ENCODE measurements at regions not wholly inside any gene's neighbourhood (a gene's known extent, or its start where the extent isn't known, plus 50 kb on each side); places are given as distances from the start of the nearest gene placed in this dataset.

DNA sequence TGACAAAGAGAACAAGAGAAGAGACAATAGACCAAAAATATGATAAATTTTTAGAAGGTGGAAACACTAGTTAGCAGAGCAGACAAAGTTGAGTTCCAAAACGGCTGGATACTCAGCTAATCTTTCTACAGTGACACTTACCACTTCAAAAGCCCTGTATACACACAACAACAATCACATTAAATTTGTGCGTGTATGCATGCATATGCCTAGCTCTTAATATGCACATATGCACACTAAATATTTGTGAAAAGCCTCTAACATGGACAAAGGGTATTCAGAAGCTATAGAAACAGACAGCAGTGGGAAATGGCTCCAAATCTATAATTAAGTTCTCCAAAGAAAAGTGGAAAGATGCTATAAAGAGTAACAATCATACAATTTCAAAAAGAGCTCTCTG, 476.4 kb downstream of the HTR7 start:
- no peaks in the 10 kb centered on the region for H3K79me2 ChIP-seq (ENCODE audit: control insufficient read depth, insufficient read depth, low read length)
- TF ChIP-seq EZH2 (IDR thresholded peaks at IDR 0.05; ENCODE audit: low read length, missing control alignments) = no peak
- TF ChIP-seq, protein P1, sequence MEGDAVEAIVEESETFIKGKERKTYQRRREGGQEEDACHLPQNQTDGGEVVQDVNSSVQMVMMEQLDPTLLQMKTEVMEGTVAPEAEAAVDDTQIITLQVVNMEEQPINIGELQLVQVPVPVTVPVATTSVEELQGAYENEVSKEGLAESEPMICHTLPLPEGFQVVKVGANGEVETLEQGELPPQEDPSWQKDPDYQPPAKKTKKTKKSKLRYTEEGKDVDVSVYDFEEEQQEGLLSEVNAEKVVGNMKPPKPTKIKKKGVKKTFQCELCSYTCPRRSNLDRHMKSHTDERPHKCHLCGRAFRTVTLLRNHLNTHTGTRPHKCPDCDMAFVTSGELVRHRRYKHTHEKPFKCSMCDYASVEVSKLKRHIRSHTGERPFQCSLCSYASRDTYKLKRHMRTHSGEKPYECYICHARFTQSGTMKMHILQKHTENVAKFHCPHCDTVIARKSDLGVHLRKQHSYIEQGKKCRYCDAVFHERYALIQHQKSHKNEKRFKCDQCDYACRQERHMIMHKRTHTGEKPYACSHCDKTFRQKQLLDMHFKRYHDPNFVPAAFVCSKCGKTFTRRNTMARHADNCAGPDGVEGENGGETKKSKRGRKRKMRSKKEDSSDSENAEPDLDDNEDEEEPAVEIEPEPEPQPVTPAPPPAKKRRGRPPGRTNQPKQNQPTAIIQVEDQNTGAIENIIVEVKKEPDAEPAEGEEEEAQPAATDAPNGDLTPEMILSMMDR (conservative IDR thresholded peaks at IDR 0.05 in 1 of 2, IDR thresholded peaks at IDR 0.05 in 1 of 2; ENCODE audit: low read depth in 1 of 2, low read length in 2 of 2) = no peak

DNA sequence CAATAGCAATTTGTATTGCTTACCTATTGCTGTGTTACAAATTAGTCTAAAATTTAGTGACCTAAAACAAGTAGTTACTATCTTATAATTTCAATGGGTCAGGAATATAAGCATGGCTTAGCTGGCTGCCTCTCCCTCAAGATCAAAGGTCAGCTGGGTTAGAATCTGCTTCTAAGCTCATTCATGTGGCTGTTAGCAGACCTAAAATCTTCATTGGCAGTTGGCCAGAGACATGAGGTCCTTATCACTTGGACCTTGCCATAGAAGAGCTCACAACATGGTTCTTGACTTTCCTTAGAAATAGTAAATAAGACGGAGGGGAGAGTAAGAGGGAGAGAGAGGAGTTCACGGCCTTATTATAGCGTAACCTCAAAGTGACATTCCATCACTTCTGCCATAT, 468.0 kb downstream of the HTR7 start:
- Histone ChIP-seq H3K36me3 (ENCODE audit: control insufficient read depth, insufficient read depth, low read length) (no peaks in the 10 kb centered on the region), H3K27me3 (ENCODE audit: control insufficient read depth, insufficient read depth, low read length) (no peaks in the 10 kb centered on the region), H3K27ac (ENCODE audit: insufficient read depth, low read length) (no peak overlapping the region), H3K9ac (ENCODE audit: insufficient read depth, low read length) (no peak overlapping the region), H3K4me2 (ENCODE audit: extremely low read depth, insufficient read depth, low read length) (no peak overlapping the region), H2AFZ (ENCODE audit: low read length) (no peak overlapping the region), H4K20me1 (ENCODE audit: control insufficient read depth, extremely low read depth, insufficient read depth, low read length) (no peaks in the 10 kb centered on the region), H3K4me3 (replicated peaks in 1 of 4; ENCODE audit: control extremely low read depth in 1 of 4, insufficient read depth in 1 of 4, low read depth in 3 of 4, low read length in 4 of 4) (no peak overlapping the region), H3K79me2 (ENCODE audit: control insufficient read depth, insufficient read depth, low read length) (no peaks in the 10 kb centered on the region), H3K9me3 (ENCODE audit: control insufficient read depth, insufficient read depth, low read depth, low read length) (no peaks in the 10 kb centered on the region), H3K4me1 (ENCODE audit: control insufficient read depth, extremely low read depth, insufficient read depth, low read length) (no peaks in the 10 kb centered on the region)
- no peak for TF ChIP-seq EZH2 (IDR thresholded peaks at IDR 0.05; ENCODE audit: low read length, missing control alignments)
- TF ChIP-seq, protein P1 (conservative IDR thresholded peaks at IDR 0.05 in 1 of 2, IDR thresholded peaks at IDR 0.05 in 1 of 2; ENCODE audit: low read depth in 1 of 2, low read length in 2 of 2) = no peak
- no peak for DNase-seq (ENCODE audit: low read depth in 2 of 2)

More for the DNA sequence above, 476.4 kb downstream of the HTR7 start:
- no peaks in the 10 kb centered on the region for H3K4me1 ChIP-seq (ENCODE audit: control insufficient read depth, extremely low read depth, insufficient read depth, low read length)
- H3K4me2 ChIP-seq (ENCODE audit: extremely low read depth, insufficient read depth, low read length) = no peak overlapping the region
- no peak overlapping the region for H3K9ac ChIP-seq (ENCODE audit: insufficient read depth, low read length)
- H3K9me3 ChIP-seq (ENCODE audit: control insufficient read depth, insufficient read depth, low read depth, low read length) = no peaks in the 10 kb centered on the region
- no peaks in the 10 kb centered on the region for H3K36me3 ChIP-seq (ENCODE audit: control insufficient read depth, insufficient read depth, low read length)
- no peak overlapping the region for H2AFZ ChIP-seq (ENCODE audit: low read length)
- H4K20me1 ChIP-seq (ENCODE audit: control insufficient read depth, extremely low read depth, insufficient read depth, low read length) = no peaks in the 10 kb centered on the region
- no peak overlapping the region for H3K4me3 ChIP-seq (replicated peaks in 1 of 4; ENCODE audit: control extremely low read depth in 1 of 4, insufficient read depth in 1 of 4, low read depth in 3 of 4, low read length in 4 of 4)
- DNase-seq (ENCODE audit: low read depth in 2 of 2) = no peak
- no peaks in the 10 kb centered on the region for H3K27me3 ChIP-seq (ENCODE audit: control insufficient read depth, insufficient read depth, low read length)
- no peak overlapping the region for H3K27ac ChIP-seq (ENCODE audit: insufficient read depth, low read length)

DNA sequence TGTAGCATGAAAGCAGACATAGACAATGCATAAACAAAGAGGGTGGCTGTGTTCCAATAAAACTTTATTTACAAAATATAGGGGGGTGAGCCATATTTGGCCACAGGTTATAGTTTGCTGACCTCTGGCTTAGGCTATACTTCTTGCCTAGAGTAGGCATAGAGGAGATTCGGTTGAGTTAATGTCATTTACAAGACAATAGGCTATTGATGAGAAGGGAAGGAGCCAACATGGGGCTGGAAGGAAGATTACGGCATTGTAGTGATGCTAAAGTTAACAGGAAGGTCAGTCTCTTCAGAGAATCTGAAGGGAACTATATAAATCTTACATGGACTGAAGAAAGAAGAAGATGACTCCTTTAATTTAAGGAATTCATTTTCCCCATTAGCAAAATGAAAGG, 463.5 kb downstream of the HTR7 start:
- Histone ChIP-seq H3K4me1 (ENCODE audit: control insufficient read depth, extremely low read depth, insufficient read depth, low read length) (no peaks in the 10 kb centered on the region), H3K9me3 (ENCODE audit: control insufficient read depth, insufficient read depth, low read depth, low read length) (no peaks in the 10 kb centered on the region), H3K9ac (ENCODE audit: insufficient read depth, low read length) (no peak overlapping the region), H3K79me2 (ENCODE audit: control insufficient read depth, insufficient read depth, low read length) (no peaks in the 10 kb centered on the region), H4K20me1 (ENCODE audit: control insufficient read depth, extremely low read depth, insufficient read depth, low read length) (no peaks in the 10 kb centered on the region), H3K4me3 (replicated peaks in 1 of 4; ENCODE audit: control extremely low read depth in 1 of 4, insufficient read depth in 1 of 4, low read depth in 3 of 4, low read length in 4 of 4) (no peak overlapping the region), H3K36me3 (ENCODE audit: control insufficient read depth, insufficient read depth, low read length) (no peaks in the 10 kb centered on the region), H2AFZ (ENCODE audit: low read length) (no peak overlapping the region), H3K27me3 (ENCODE audit: control insufficient read depth, insufficient read depth, low read length) (no peaks in the 10 kb centered on the region), H3K4me2 (ENCODE audit: extremely low read depth, insufficient read depth, low read length) (no peak overlapping the region), H3K27ac (ENCODE audit: insufficient read depth, low read length) (no peak overlapping the region)
- no peak for TF ChIP-seq EZH2 (IDR thresholded peaks at IDR 0.05; ENCODE audit: low read length, missing control alignments)
- TF ChIP-seq, protein P1 (conservative IDR thresholded peaks at IDR 0.05 in 1 of 2, IDR thresholded peaks at IDR 0.05 in 1 of 2; ENCODE audit: low read depth in 1 of 2, low read length in 2 of 2) = no peak
- DNase-seq (ENCODE audit: low read depth in 2 of 2) = no peak

All from fibroblast of lung (primary cell).